A549 (cell line): ENCODE measurements at regions not wholly inside any gene's neighbourhood (a gene's known extent, or its start where the extent isn't known, plus 50 kb on each side); places are given as distances from the start of the nearest gene placed in this dataset.

Experiments used
- CEBPB ChIP-seq, 2 experiments: fragments of >200 bp in 1 of 2; sonication (Bioruptor Twin) in 1 of 2; formaldehyde crosslinking in 1 of 2; IDR thresholded peaks; 2 replicates each; pipeline ENCODE4 v1.6.1; 2012 to 2016
- FOSB ChIP-seq: fragments of 250-450 bp; sonication (Bioruptor Pico); IDR thresholded peaks from 2 replicates; pipeline ENCODE4 v1.5.0; 2020; ENCODE audit warnings: mild to moderate bottlenecking, moderate library complexity
- FOXS1 ChIP-seq: fragments of 250-450 bp; sonication (Bioruptor Pico); IDR thresholded peaks from 2 replicates; pipeline ENCODE4 v1.5.0; 2020; ENCODE audit warnings: mild to moderate bottlenecking, moderate library complexity
- HDAC2 ChIP-seq: fragments of 200-600 bp; sonication (generic); IDR thresholded peaks from 2 replicates; pipeline ENCODE4 v1.6.1; 2016
- HMGXB4 ChIP-seq: fragments of 250-450 bp; sonication (Bioruptor Pico); IDR thresholded peaks from 2 replicates; pipeline ENCODE4 v1.5.0; 2021; ENCODE audit warnings: mild to moderate bottlenecking, moderate library complexity, borderline replicate concordance
- NR3C1 ChIP-seq: fragments of >200 bp; sonication (Bioruptor Twin); formaldehyde crosslinking; IDR thresholded peaks from 3 replicates; pipeline ENCODE4 v1.6.1; 2017
- POLR2A ChIP-seq: IDR thresholded peaks from 2 replicates; pipeline ENCODE4 v1.6.1; 2012; ENCODE audit warnings: mild to moderate bottlenecking, low read length
- RCOR1 ChIP-seq: fragments of 150-350 bp; IDR thresholded peaks from 2 replicates; pipeline ENCODE4 v1.6.1; 2014; ENCODE audit warnings: antibody characterized with exemption, low read length, low read depth
- TP53 ChIP-seq: fragments of 250-450 bp; sonication (Bioruptor Pico); IDR thresholded peaks from 2 replicates; pipeline ENCODE4 v1.5.0; 2021; ENCODE audit warnings: mild to moderate bottlenecking, moderate library complexity
- USF2 ChIP-seq: fragments of 450-650 bp; IDR thresholded peaks from 2 replicates; pipeline ENCODE4 v1.6.1; 2014; ENCODE audit warnings: antibody characterized with exemption
- TF ChIP-seq, protein P1 (sequence below): fragments of >200 bp; sonication (Bioruptor Twin); formaldehyde crosslinking; IDR thresholded peaks from 3 replicates; pipeline ENCODE4 v1.5.1; 2016
- TF ChIP-seq, protein P2 (sequence below): IDR thresholded peaks from 2 replicates; pipeline ENCODE4 v1.6.1; 2012

DNA sequence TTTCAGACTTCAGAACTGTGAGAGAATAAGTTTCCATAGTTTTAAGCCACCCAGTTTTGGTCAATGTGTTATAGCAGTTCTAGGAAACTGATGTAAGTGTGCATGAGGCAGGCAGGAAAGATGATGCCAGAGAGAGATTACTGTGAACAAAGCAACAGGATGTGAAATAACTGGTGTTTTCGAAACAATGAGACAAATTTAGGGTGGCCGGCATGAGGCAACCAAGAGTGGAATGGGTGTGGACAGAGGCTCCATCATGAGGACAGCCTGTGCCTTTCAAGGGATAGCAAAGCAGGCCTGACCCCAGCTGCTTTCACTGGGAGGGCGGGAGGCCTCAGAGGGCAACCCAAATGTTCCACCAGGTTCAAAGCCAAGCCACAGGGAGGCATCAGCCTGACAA lies 67.3 kb upstream of the UCN3 start:
- TF ChIP-seq, protein P1, sequence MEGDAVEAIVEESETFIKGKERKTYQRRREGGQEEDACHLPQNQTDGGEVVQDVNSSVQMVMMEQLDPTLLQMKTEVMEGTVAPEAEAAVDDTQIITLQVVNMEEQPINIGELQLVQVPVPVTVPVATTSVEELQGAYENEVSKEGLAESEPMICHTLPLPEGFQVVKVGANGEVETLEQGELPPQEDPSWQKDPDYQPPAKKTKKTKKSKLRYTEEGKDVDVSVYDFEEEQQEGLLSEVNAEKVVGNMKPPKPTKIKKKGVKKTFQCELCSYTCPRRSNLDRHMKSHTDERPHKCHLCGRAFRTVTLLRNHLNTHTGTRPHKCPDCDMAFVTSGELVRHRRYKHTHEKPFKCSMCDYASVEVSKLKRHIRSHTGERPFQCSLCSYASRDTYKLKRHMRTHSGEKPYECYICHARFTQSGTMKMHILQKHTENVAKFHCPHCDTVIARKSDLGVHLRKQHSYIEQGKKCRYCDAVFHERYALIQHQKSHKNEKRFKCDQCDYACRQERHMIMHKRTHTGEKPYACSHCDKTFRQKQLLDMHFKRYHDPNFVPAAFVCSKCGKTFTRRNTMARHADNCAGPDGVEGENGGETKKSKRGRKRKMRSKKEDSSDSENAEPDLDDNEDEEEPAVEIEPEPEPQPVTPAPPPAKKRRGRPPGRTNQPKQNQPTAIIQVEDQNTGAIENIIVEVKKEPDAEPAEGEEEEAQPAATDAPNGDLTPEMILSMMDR = no peak
- no peak for TF ChIP-seq POLR2A
- no peak for TF ChIP-seq NR3C1
- TF ChIP-seq FOSB (CRISPR knock-in tag) = no peak
- no peak for TF ChIP-seq CEBPB (IDR thresholded peaks at IDR 0.05)
- TF ChIP-seq, protein P2, sequence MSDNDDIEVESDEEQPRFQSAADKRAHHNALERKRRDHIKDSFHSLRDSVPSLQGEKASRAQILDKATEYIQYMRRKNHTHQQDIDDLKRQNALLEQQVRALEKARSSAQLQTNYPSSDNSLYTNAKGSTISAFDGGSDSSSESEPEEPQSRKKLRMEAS = no peak
- no peak for TF ChIP-seq HDAC2
- no peak for TF ChIP-seq FOXS1 (CRISPR knock-in tag)
- TF ChIP-seq USF2 = no peak
- TF ChIP-seq HMGXB4 (CRISPR knock-in tag) = no peak
- no peak for TF ChIP-seq TP53 (CRISPR knock-in tag)
- no peak for TF ChIP-seq RCOR1
